ENCODE measurements at regions not wholly inside any gene's neighbourhood (a gene's known extent, or its start where the extent isn't known, plus 50 kb on each side); places are given as distances from the start of the nearest gene placed in this dataset.

- no peak for TF ChIP-seq CTCF (IDR thresholded peaks at IDR 0.05; ENCODE audit: low read depth, low read length)
Observed at GRCh38 chr2:176503776-176504175, 234.5 kb downstream of the MTX2 start.

DNA sequence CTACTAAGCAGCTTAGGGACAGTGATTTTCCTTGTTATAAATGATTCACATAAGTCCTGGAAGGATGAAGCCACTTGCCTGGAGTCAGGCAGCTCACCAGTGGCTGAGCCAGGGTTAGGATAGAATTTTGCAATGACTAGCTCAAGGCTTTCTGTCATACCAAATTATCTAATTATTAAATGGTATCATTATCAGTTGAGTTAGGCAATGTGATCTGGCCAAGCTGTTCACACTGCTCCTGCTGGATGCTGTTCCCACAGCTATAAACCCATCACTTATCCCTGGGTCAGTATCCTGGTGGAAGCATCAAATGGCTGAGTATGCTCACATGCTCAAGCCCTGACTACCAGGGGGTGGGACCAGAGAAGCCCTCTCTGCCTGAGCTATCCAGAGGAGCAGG lies 235.2 kb downstream of the MTX2 start:
- Histone ChIP-seq H3K4me1 (peaks cover 3% of the 10 kb centered on the region; the same call in 1 of the 2 replicates), H3K9me3 (no peaks in the 10 kb centered on the region), H3K4me3 (ENCODE audit: low read depth, low read length) (no peak overlapping the region), H3K36me3 (no peaks in the 10 kb centered on the region), H3K27me3 (no peaks in the 10 kb centered on the region)
- TF ChIP-seq CTCF (IDR thresholded peaks at IDR 0.05; ENCODE audit: low read depth, low read length) = no peak
- peak; percentile 20 for DNase-seq

More at GRCh38 chr2:176503776-176504175, 234.5 kb downstream of the MTX2 start:
- Histone ChIP-seq H3K9me3 (no peaks in the 10 kb centered on the region), H3K4me3 (ENCODE audit: low read depth, low read length) (no peak overlapping the region), H3K27me3 (no peaks in the 10 kb centered on the region), H3K36me3 (no peaks in the 10 kb centered on the region), H3K4me1 (peaks cover 1% of the 10 kb centered on the region; the same call in 1 of the 2 replicates)
- DNase-seq = no peak

- no peak for TF ChIP-seq CTCF (IDR thresholded peaks at IDR 0.05; ENCODE audit: low read depth, low read length)
- Histone ChIP-seq H3K27me3 (no peaks in the 10 kb centered on the region), H3K4me1 (peaks cover 3% of the 10 kb centered on the region; the same call in 1 of the 2 replicates), H3K4me3 (ENCODE audit: low read depth, low read length) (no peak overlapping the region), H3K36me3 (no peaks in the 10 kb centered on the region), H3K9me3 (no peaks in the 10 kb centered on the region)
- no peak for DNase-seq
Observed at GRCh38 chr2:176507786-176508185, 238.5 kb downstream of the MTX2 start.

- Histone ChIP-seq H3K4me1 (peaks cover 3% of the 10 kb centered on the region; the same call in 1 of the 2 replicates), H3K27me3 (no peaks in the 10 kb centered on the region), H3K36me3 (no peaks in the 10 kb centered on the region), H3K9me3 (no peaks in the 10 kb centered on the region), H3K4me3 (ENCODE audit: low read depth, low read length) (no peak overlapping the region)
- TF ChIP-seq CTCF (IDR thresholded peaks at IDR 0.05; ENCODE audit: low read depth, low read length) = no peak
- no peak for DNase-seq
Observed at GRCh38 chr2:176508374-176508773, 239.1 kb downstream of the MTX2 start.

DNA sequence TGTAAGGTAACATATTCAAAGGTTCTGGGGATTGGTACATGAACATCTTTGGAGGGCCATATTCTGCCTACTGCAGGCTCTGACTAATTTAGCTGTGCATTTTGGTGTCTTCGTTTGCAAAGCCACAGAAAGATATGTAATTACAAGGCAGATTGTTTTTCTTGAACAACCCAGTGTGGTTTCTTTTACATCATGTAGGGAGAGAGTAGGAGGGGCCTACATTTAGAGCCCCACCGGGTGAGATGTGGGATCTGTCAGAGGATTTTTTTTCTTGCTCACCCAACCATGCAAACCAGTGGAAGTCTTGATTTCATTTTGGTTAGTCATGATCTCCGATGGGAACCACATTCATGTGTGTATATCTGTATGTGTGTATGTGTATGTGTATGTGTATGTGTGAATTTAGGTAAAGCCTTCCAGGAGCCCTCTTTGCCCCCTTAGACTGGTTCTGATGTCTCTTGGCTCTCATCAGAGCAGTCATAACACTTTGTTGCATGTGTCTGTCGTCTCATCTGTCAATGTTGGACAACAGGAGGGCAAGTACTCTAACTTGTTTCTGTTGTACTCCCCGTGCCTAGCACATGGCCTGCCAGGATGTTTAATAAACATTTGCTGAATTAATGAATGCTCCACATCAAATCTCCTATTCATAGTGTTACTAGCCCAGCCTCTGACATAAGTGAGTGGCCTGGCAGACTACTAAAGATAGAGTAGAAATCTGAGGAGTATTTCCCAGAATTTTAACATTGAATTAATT lies 239.9 kb downstream of the MTX2 start:
- no peak for DNase-seq
- Histone ChIP-seq H3K36me3 (no peaks in the 10 kb centered on the region), H3K9me3 (no peaks in the 10 kb centered on the region), H3K4me1 (peaks cover 3% of the 10 kb centered on the region; the same call in 1 of the 2 replicates), H3K27me3 (no peaks in the 10 kb centered on the region), H3K4me3 (ENCODE audit: low read depth, low read length) (no peak overlapping the region)
- no peak for TF ChIP-seq CTCF (IDR thresholded peaks at IDR 0.05; ENCODE audit: low read depth, low read length)

- Histone ChIP-seq H3K4me3 (ENCODE audit: low read depth, low read length) (no peak overlapping the region), H3K4me1 (no peaks in the 10 kb centered on the region; the same call in 1 of the 2 replicates), H3K9me3 (no peaks in the 10 kb centered on the region), H3K27me3 (no peaks in the 10 kb centered on the region), H3K36me3 (no peaks in the 10 kb centered on the region)
- TF ChIP-seq CTCF (IDR thresholded peaks at IDR 0.05; ENCODE audit: low read depth, low read length) = no peak
- DNase-seq = no peak
Observed at GRCh38 chr2:176514276-176514675, 245.0 kb downstream of the MTX2 start.
